ENCODE measurements at regions not wholly inside any gene's neighbourhood (a gene's known extent, or its start where the extent isn't known, plus 50 kb on each side); places are given as distances from the start of the nearest gene placed in this dataset.

DNA sequence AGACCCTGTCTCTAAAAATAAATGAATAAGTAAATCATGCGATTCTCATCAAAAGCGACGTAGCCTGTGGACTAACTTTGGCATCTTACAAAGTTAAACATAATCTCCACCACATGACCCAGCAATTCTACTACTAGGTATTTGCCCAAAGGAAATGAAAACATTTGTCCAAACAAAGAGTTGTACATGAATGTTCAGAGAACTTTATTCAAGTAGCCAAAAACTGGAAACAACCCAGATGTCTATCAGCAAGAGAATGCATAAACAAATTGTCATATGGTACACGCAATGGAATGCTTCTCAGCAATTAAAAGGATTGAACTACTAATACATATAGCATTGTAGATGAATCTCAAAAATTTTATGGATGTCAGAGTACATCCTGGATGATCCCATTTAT is 82.6 kb downstream of the ADRB2 start:
- H3K4me3 ChIP-seq (ENCODE audit: low read length): no peak overlapping the region
- no peak for TF ChIP-seq CTCF (conservative IDR thresholded peaks at IDR 0.05; ENCODE audit: low read length)
- peak; percentile 59 for DNase-seq (ENCODE audit: low read depth)

GRCh38 chr5:148909766-148910165 is 83.4 kb downstream of the ADRB2 start:
- no peak for DNase-seq (ENCODE audit: low read depth)
- H3K4me3 ChIP-seq (ENCODE audit: low read length): no peak overlapping the region
- no peak for TF ChIP-seq CTCF (conservative IDR thresholded peaks at IDR 0.05; ENCODE audit: low read length)

- no peak for DNase-seq (ENCODE audit: low read depth)
- H3K4me3 ChIP-seq (ENCODE audit: low read length): no peak overlapping the region
- TF ChIP-seq CTCF (conservative IDR thresholded peaks at IDR 0.05; ENCODE audit: low read length): no peak
These were observed 83.8 kb downstream of the ADRB2 start for GRCh38 chr5:148910216-148910615.

DNA sequence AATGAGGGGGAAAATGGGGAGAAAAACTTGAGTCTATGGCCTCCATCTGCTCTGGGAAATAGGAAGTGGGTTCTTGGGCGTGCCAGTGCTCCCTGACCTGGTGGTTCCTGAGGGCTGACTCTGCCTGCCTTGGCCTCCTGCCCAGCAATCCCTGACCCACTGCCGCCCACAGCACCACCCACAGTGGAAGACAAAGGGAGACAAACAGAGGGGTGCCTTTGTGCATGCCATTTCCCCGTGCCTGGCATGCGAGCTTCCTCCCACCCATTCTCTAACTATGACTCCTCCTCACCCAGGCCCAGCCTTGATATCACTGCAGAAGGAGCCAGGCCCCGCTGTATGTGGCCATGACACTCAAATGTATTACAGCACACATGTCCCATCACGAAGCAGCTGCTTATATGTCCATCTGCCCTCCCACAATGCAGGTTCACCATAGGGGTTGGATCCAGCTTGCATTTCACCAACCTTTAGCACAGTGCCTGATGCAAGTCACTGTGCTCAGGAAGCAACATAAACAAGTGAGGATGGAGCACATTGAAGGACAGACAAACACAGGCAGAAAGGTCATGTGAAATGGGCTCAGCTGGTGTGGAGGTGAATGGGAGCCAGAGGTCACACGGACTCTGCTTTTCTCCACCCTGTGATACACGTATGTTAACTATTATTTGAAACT is 84.4 kb downstream of the ADRB2 start:
- H3K4me3 ChIP-seq (ENCODE audit: low read length): no peak overlapping the region
- DNase-seq (ENCODE audit: low read depth): peak; percentile 61
- TF ChIP-seq CTCF (conservative IDR thresholded peaks at IDR 0.05; ENCODE audit: low read length): no peak

DNA sequence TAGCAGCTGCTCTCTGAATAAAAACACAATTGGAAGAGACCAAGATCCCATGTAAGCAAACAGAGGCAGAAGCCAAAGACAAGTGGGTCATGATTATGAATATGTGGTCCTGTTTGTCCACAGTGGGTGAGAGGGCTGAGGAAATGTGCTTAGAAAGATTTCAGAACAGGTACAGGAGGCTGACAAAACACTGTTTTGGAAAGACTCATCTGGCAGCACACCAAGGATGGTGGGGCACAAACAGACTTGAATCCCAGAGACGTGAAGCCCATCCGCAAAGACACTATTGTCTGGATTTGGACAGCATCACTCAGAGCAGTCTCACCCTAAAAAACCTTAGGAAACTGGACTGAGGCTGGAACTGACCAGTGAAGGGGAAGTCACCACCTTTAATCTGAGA is 85.0 kb downstream of the ADRB2 start:
- no peak for TF ChIP-seq CTCF (conservative IDR thresholded peaks at IDR 0.05; ENCODE audit: low read length)
- DNase-seq (ENCODE audit: low read depth): no peak
- H3K4me3 ChIP-seq (ENCODE audit: low read length): no peak overlapping the region

- no peak for TF ChIP-seq CTCF (conservative IDR thresholded peaks at IDR 0.05; ENCODE audit: low read length)
- no peak for DNase-seq (ENCODE audit: low read depth)
- H3K4me3 ChIP-seq (ENCODE audit: low read length): no peak overlapping the region
These were observed 85.7 kb downstream of the ADRB2 start for GRCh38 chr5:148912146-148912545.

GRCh38 chr5:148912714-148913398 is 86.4 kb downstream of the ADRB2 start:
- DNase-seq (ENCODE audit: low read depth): peak; percentile 96
- peak overlapping the region; percentile 23; the same call in 1 of the 2 replicates for H3K4me3 ChIP-seq (ENCODE audit: low read length)
- peak; percentile 23; the same call in 1 of the 2 replicates for TF ChIP-seq CTCF (conservative IDR thresholded peaks at IDR 0.05; ENCODE audit: low read length)

Data from AG10803 (cell line).